ENCODE measurements at regions not wholly inside any gene's neighbourhood (a gene's known extent, or its start where the extent isn't known, plus 50 kb on each side); places are given as distances from the start of the nearest gene placed in this dataset.

GRCh38 chr1:193421487-193421886 is 235.1 kb upstream of the B3GALT2 start:
- TF ChIP-seq CTCF (conservative IDR thresholded peaks at IDR 0.05; ENCODE audit: low read length): no peak
- no peak for TF ChIP-seq EZH2phosphoT487 (IDR thresholded peaks at IDR 0.05; ENCODE audit: borderline replicate concordance)

Measured in Loucy (cell line).